Large intestine (tissue), 3 donors: ENCODE measurements at regions not wholly inside any gene's neighbourhood (a gene's known extent, or its start where the extent isn't known, plus 50 kb on each side); places are given as distances from the start of the nearest gene placed in this dataset.
"Not testable (repeated sequence)": the region's sequence is repeated elsewhere in the genome, so short reads cannot be mapped to it uniquely, and the experiment has no call there.

Experiments
- DNase-seq, 2 donors: peaks; one replicate each; pipeline versions ENCODE4 v3.0.0 to v3.0.0-alpha.2; 2013
- H3K27ac ChIP-seq: one replicate; pipeline ENCODE4 v1.5.1; 2013; ENCODE audit warnings: low read length
- H3K27me3 ChIP-seq: 2 replicates; pipeline ENCODE4 v1.6.1; 2013; ENCODE audit warnings: low read length; ENCODE audit not compliant: control insufficient read depth, insufficient read depth
- H3K36me3 ChIP-seq: 2 replicates; pipeline ENCODE4 v1.6.1; 2013; ENCODE audit warnings: low read length; ENCODE audit not compliant: control insufficient read depth, insufficient read depth
- H3K4me1 ChIP-seq: one replicate; pipeline ENCODE4 v1.6.1; 2013; ENCODE audit warnings: low read length; ENCODE audit not compliant: control insufficient read depth, insufficient read depth
- H3K4me3 ChIP-seq: one replicate; pipeline ENCODE4 v1.5.1; 2013; ENCODE audit warnings: low read length
- H3K9me3 ChIP-seq: one replicate; pipeline ENCODE4 v1.6.1; 2013; ENCODE audit warnings: mild to moderate bottlenecking, low read depth, low read length, moderate library complexity; ENCODE audit not compliant: control insufficient read depth
- WGBS: methylation state at CpG from one replicate; pipeline ENCODE4 v1.1.5; 2013; ENCODE audit warnings: low lambda C conversion rate; ENCODE audit not compliant: insufficient coverage; 5-methylcytosine and 5-hydroxymethylcytosine counted together

- not testable (repeated sequence) for H3K36me3 ChIP-seq
- WGBS, result no CpG with 5 or more reads among the region's 1 CpG
These were observed 67.9 kb downstream of the MSX2 start for GRCh38 chr5:174792265-174792664.

GRCh38 chr5:174790906-174791305 is 66.5 kb downstream of the MSX2 start:
- WGBS, result no CpG with 5 or more reads among the region's 4 CpGs
- no peaks in the 10 kb centered on the region for H3K9me3 ChIP-seq

More at GRCh38 chr5:174792265-174792664, 67.9 kb downstream of the MSX2 start:
- not testable (repeated sequence) for DNase-seq, H3K9me3 ChIP-seq, H3K27ac ChIP-seq, H3K4me3 ChIP-seq, H3K4me1 ChIP-seq
- H3K27me3 ChIP-seq, result peaks cover 13% of the 10 kb centered on the region

GRCh38 chr5:174789596-174789995 is 65.2 kb downstream of the MSX2 start:
- no CpG with 5 or more reads among the region's 4 CpGs for WGBS
- H3K9me3 ChIP-seq, result no peaks in the 10 kb centered on the region
- peaks cover 10% of the 10 kb centered on the region for H3K27me3 ChIP-seq
- H3K36me3 ChIP-seq, result no peaks in the 10 kb centered on the region
- no peak overlapping the region for H3K27ac ChIP-seq
- H3K4me1 ChIP-seq, result no peaks in the 10 kb centered on the region
- no peak overlapping the region for H3K4me3 ChIP-seq
- DNase-seq, result no peak

More at GRCh38 chr5:174790906-174791305, 66.5 kb downstream of the MSX2 start:
- H3K27me3 ChIP-seq, result peaks cover 13% of the 10 kb centered on the region
- no peak overlapping the region for H3K27ac ChIP-seq
- no peak for DNase-seq
- H3K36me3 ChIP-seq, result no peaks in the 10 kb centered on the region
- no peaks in the 10 kb centered on the region for H3K4me1 ChIP-seq
- H3K4me3 ChIP-seq, result no peak overlapping the region

DNA sequence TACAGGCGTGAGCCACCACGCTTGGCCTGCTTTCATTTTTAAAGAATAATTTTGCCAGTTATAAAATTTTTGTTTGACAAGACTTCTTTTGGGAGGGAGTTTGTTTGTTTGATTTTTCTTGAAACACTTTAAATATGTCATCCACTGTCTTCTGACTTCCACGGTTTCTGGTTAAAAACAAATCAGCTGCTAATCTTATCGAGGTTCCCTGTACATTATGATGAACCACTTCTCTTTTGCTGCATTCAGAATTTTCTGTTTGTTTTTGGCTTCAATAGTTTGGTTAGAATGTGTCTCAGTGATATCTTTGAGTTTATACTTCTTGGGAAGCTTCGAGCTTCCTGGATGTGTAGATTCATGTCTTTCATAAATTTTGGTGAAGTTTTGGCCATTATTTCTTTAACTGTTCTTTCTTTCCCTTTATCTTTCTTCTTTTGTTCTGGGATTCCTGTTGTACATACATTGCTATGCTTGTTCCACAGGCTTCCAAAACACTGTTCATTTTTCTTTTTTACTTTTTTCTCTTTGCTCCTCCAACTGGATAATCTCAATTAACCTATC is 60.8 kb downstream of the MSX2 start:
- Histone ChIP-seq H3K4me1 (no peaks in the 10 kb centered on the region), H3K9me3 (no peaks in the 10 kb centered on the region), H3K36me3 (no peaks in the 10 kb centered on the region), H3K27me3 (no peaks in the 10 kb centered on the region), H3K4me3 (no peak overlapping the region), H3K27ac (no peak overlapping the region)
- no peak for DNase-seq
- 95% methylated on average over 3 of the region's 5 CpGs for WGBS
